ENCODE measurements at regions not wholly inside any gene's neighbourhood (a gene's known extent, or its start where the extent isn't known, plus 50 kb on each side); places are given as distances from the start of the nearest gene placed in this dataset.
A peak's percentile ranks its signal among the peaks of the same experiment; 100 is the strongest.

GRCh38 chr10:44132361-44133289 lies 252.3 kb downstream of the CXCL12 start:
- Histone ChIP-seq H3K36me3 (no peaks in the 10 kb centered on the region), H3K4me3 (no peak overlapping the region), H3K9me3 (no peaks in the 10 kb centered on the region), H3K27ac (no peak overlapping the region), H3K4me1 (no peaks in the 10 kb centered on the region), H3K27me3 (no peaks in the 10 kb centered on the region)
- WGBS, 2 donors (ENCODE audit: low coverage in 1 of 2) = 66 to 78% methylated on average over 5 to 6 of the region's 11 CpGs
- TF ChIP-seq POLR2AphosphoS5 (IDR thresholded peaks at IDR 0.05) = peak; percentile 24
- TF ChIP-seq POLR2A (IDR thresholded peaks at IDR 0.05) = no peak
- no peak for TF ChIP-seq CTCF (IDR thresholded peaks at IDR 0.05)
- ATAC-seq = peak; percentile 83

- ATAC-seq = peak; percentile 79
- no peaks in the 10 kb centered on the region for H3K27me3 ChIP-seq
- H3K9me3 ChIP-seq = peaks cover 0 to 9% (median 0%) of the 10 kb centered on the region in 3 donors
- H3K4me3 ChIP-seq = no peak overlapping the region
- 73 to 79% methylated on average over 5 of the region's 5 CpGs for WGBS, 2 donors (ENCODE audit: low coverage in 1 of 2)
- TF ChIP-seq POLR2AphosphoS5 (IDR thresholded peaks at IDR 0.05) (no peak), CTCF (IDR thresholded peaks at IDR 0.05) (no peak), POLR2A (IDR thresholded peaks at IDR 0.05) (no peak), EP300 (IDR thresholded peaks at IDR 0.05) (no peak)
- no peaks in the 10 kb centered on the region for H3K4me1 ChIP-seq
- H3K36me3 ChIP-seq = no peaks in the 10 kb centered on the region
- H3K27ac ChIP-seq = no peak overlapping the region
Measured at GRCh38 chr10:44126291-44126717, 258.6 kb downstream of the CXCL12 start.

GRCh38 chr10:44125879-44126278 lies 259.0 kb downstream of the CXCL12 start:
- no peaks in the 10 kb centered on the region for H3K36me3 ChIP-seq
- H3K4me1 ChIP-seq = no peaks in the 10 kb centered on the region
- no peak overlapping the region for H3K4me3 ChIP-seq
- H3K27me3 ChIP-seq = no peaks in the 10 kb centered on the region
- peaks cover 0 to 9% (median 0%) of the 10 kb centered on the region in 3 donors for H3K9me3 ChIP-seq
- peak; percentile 78 for ATAC-seq
- WGBS, 2 donors (ENCODE audit: low coverage in 1 of 2) = 71 to 100% methylated on average over 1 of the region's 1 CpG
- TF ChIP-seq POLR2A (IDR thresholded peaks at IDR 0.05) = no peak
- TF ChIP-seq CTCF (IDR thresholded peaks at IDR 0.05) = no peak
- TF ChIP-seq POLR2AphosphoS5 (IDR thresholded peaks at IDR 0.05) = no peak
- TF ChIP-seq EP300 (IDR thresholded peaks at IDR 0.05) = no peak
- H3K27ac ChIP-seq = no peak overlapping the region

- Histone ChIP-seq H3K27ac (no peak overlapping the region), H3K9me3 (no peaks in the 10 kb centered on the region), H3K4me3 (no peak overlapping the region), H3K36me3 (no peaks in the 10 kb centered on the region), H3K4me1 (no peaks in the 10 kb centered on the region), H3K27me3 (no peaks in the 10 kb centered on the region)
- TF ChIP-seq POLR2A (IDR thresholded peaks at IDR 0.05) (no peak), CTCF (IDR thresholded peaks at IDR 0.05) (no peak), EP300 (IDR thresholded peaks at IDR 0.05) (no peak), POLR2AphosphoS5 (IDR thresholded peaks at IDR 0.05) (no peak)
- 90 to 100% methylated on average over 2 to 3 of the region's 3 CpGs for WGBS, 2 donors (ENCODE audit: low coverage in 1 of 2)
- ATAC-seq = no peak
Measured at GRCh38 chr10:44118500-44118899, 266.4 kb downstream of the CXCL12 start.

GRCh38 chr10:44116474-44116873 lies 268.4 kb downstream of the CXCL12 start:
- Histone ChIP-seq H3K4me3 (no peak overlapping the region), H3K27ac (no peak overlapping the region), H3K4me1 (no peaks in the 10 kb centered on the region), H3K36me3 (no peaks in the 10 kb centered on the region), H3K9me3 (no peaks in the 10 kb centered on the region), H3K27me3 (no peaks in the 10 kb centered on the region)
- 81% methylated on average over 7 of the region's 7 CpGs; no CpG with 5 or more reads in 1 of the 2 donors for whole genome bisulfite sequencing, 2 donors (ENCODE audit: low coverage in 1 of 2)
- TF ChIP-seq POLR2AphosphoS5 (IDR thresholded peaks at IDR 0.05) (no peak), EP300 (IDR thresholded peaks at IDR 0.05) (no peak), POLR2A (IDR thresholded peaks at IDR 0.05) (no peak), CTCF (IDR thresholded peaks at IDR 0.05) (no peak)
- no peak for ATAC-seq

Data from gastroesophageal sphincter (tissue), 4 donors.